GM12878 (cell line): ENCODE measurements at regions not wholly inside any gene's neighbourhood (a gene's known extent, or its start where the extent isn't known, plus 50 kb on each side); places are given as distances from the start of the nearest gene placed in this dataset.

Source experiments
- ATAC-seq: fragments of 200-7000 bp; cut with Tn5 transposase; 3 replicates; pipeline ENCODE4 v1.9.1; 2020; ENCODE audit warnings: mild to moderate bottlenecking, moderate library complexity
- BruUV-seq: library from RNA; stranded (reverse); fragments of 400-500 nt; replicated peaks from 2 replicates; lab custom pipeline; 2021; lab: Mats Ljungman, UMichigan
- CTCF ChIA-PET: fragments of 300-600 bp; sonication (Branson Sonifier 250); formaldehyde crosslinking; extraction: SDS; loops from one replicate; lab custom pipeline; 2021; ENCODE audit warnings: inconsistent platforms; lab: Yijun Ruan, JAX
- POLR2A ChIA-PET: fragments of 350-600 bp; formaldehyde crosslinking; extraction: SDS; loops from one replicate; lab custom pipeline; 2021; ENCODE audit warnings: inconsistent platforms; lab: Charles Lee
- RAD21 ChIA-PET: fragments of 300-600 bp; sonication (Branson Sonifier 250); formaldehyde crosslinking; loops from one replicate; lab custom pipeline; 2023; ENCODE audit warnings: antibody characterized with exemption; ENCODE audit not compliant: unreplicated experiment; lab: Charles Lee
- SMC1A ChIA-PET: fragments of 300-600 bp; sonication (Branson Sonifier 250); formaldehyde crosslinking; loops from one replicate; lab custom pipeline; 2023; ENCODE audit not compliant: unreplicated experiment, uncharacterized antibody; lab: Charles Lee
- DNase-seq: peaks from one replicate; pipeline ENCODE4 v3.0.0-alpha.2; 2011; ENCODE audit warnings: low read depth, low spot score
- FAIRE-seq: peaks from 3 replicates; lab custom pipeline; 2011; peaks lifted over from hg19 to GRCh38; lab: Jason Lieb, UNC
- H2AFZ ChIP-seq: 2 replicates; pipeline ENCODE4 v1.6.0; 2011; ENCODE audit warnings: low read depth, low read length, control low read depth; ENCODE audit not compliant: control insufficient read depth
- H3K27ac ChIP-seq: 2 replicates; pipeline ENCODE4 v1.5.1; 2011; ENCODE audit warnings: control low read depth; ENCODE audit not compliant: control insufficient read depth, insufficient read depth
- H3K27me3 ChIP-seq, 2 experiments: replicated peaks in 1 of 2; 2 replicates each; pipeline versions ENCODE4 v1.6.0 to v1.6.1; 2011; ENCODE audit warnings: low read length in 1 of 2; ENCODE audit not compliant: control insufficient read depth in 2 of 2, insufficient read depth in 2 of 2
- H3K36me3 ChIP-seq, 2 experiments: 2 replicates each; pipeline ENCODE4 v1.5.1; 2011; ENCODE audit warnings: low read length in 1 of 2; ENCODE audit not compliant: control insufficient read depth in 2 of 2, insufficient read depth in 2 of 2
- H3K4me1 ChIP-seq: 2 replicates; pipeline ENCODE4 v1.6.1; 2011; ENCODE audit warnings: mild to moderate bottlenecking, low read length, moderate library complexity, mixed read lengths; ENCODE audit not compliant: control insufficient read depth, insufficient read depth
- H3K4me2 ChIP-seq: 2 replicates; pipeline ENCODE4 v1.6.0; 2011; ENCODE audit warnings: control low read depth; ENCODE audit not compliant: control insufficient read depth, insufficient read depth
- H3K4me3 ChIP-seq: fragments of 200-600 bp; sonication (generic); 2 replicates; pipeline ENCODE4 v1.5.1; 2016
- H3K79me2 ChIP-seq: 2 replicates; pipeline ENCODE4 v1.6.0; 2011; ENCODE audit warnings: low read length; ENCODE audit not compliant: control insufficient read depth, insufficient read depth
- H3K9ac ChIP-seq: 2 replicates; pipeline ENCODE4 v1.8.0; 2011; ENCODE audit warnings: low read length, control low read depth, mixed read lengths; ENCODE audit not compliant: control insufficient read depth, insufficient read depth
- H3K9me3 ChIP-seq: replicated peaks from 3 replicates; pipeline ENCODE4 v1.5.1; 2011; ENCODE audit warnings: mild to moderate bottlenecking, low read length; ENCODE audit not compliant: control insufficient read depth, insufficient read depth
- H4K20me1 ChIP-seq: 2 replicates; pipeline ENCODE4 v1.6.0; 2011; ENCODE audit not compliant: control insufficient read depth, insufficient read depth
- BCL11A ChIP-seq: IDR thresholded peaks from 2 replicates; pipeline ENCODE4 v1.6.1; 2011; ENCODE audit warnings: low read depth, low read length
- CHD2 ChIP-seq: IDR thresholded peaks from 2 replicates; pipeline ENCODE4 v1.6.1; 2011; ENCODE audit warnings: low read depth, low read length, improper control_type of control experiment, borderline replicate concordance
- CHD4 ChIP-seq: fragments of 200-600 bp; sonication (generic); IDR thresholded peaks from 2 replicates; pipeline ENCODE4 v1.6.1; 2016; ENCODE audit warnings: mild to moderate bottlenecking
- EZH2 ChIP-seq: IDR thresholded peaks from 2 replicates; pipeline ENCODE4 v1.6.1; 2012; ENCODE audit warnings: low read depth, mild to moderate bottlenecking, control low read depth, inconsistent platforms, low read length, borderline replicate concordance; ENCODE audit not compliant: control insufficient read depth
- HDAC6 ChIP-seq: fragments of 200-600 bp; sonication (generic); IDR thresholded peaks from one replicate; pipeline ENCODE4 v1.8.0; 2017; ENCODE audit warnings: antibody characterized with exemption; ENCODE audit not compliant: unreplicated experiment
- HDGF ChIP-seq: fragments of 450-650 bp; IDR thresholded peaks from 2 replicates; pipeline ENCODE4 v1.6.1; 2016; ENCODE audit warnings: antibody characterized with exemption
- IKZF1 ChIP-seq: fragments of 450-650 bp; conservative IDR thresholded peaks from 2 replicates; pipeline ENCODE4 v1.6.1; 2017; ENCODE audit warnings: antibody characterized with exemption, mild to moderate bottlenecking
- MYB ChIP-seq: fragments of 150-350 bp; IDR thresholded peaks from 2 replicates; pipeline ENCODE4 v1.6.1; 2014; ENCODE audit warnings: mild to moderate bottlenecking, low read depth, low read length, borderline replicate concordance
- NFYA ChIP-seq: IDR thresholded peaks from 2 replicates; pipeline ENCODE4 v1.6.1; 2011; ENCODE audit warnings: low read depth, mild to moderate bottlenecking, low read length, improper control_type of control experiment, borderline replicate concordance
- SMAD5 ChIP-seq: IDR thresholded peaks from 2 replicates; pipeline ENCODE4 v1.6.1; 2016; ENCODE audit warnings: antibody characterized with exemption, low read depth
- SMC3 ChIP-seq: IDR thresholded peaks from 2 replicates; pipeline ENCODE4 v1.6.1; 2011; ENCODE audit warnings: low read length, improper control_type of control experiment, borderline replicate concordance
- SREBF1 ChIP-seq: IDR thresholded peaks from 2 replicates; pipeline ENCODE4 v1.6.1; 2012; ENCODE audit warnings: mild to moderate bottlenecking, low read length
- TBL1XR1 ChIP-seq: IDR thresholded peaks from 2 replicates; pipeline ENCODE4 v1.6.1; 2012; ENCODE audit warnings: low read depth, low read length, improper control_type of control experiment
- TCF7 ChIP-seq: IDR thresholded peaks from 2 replicates; pipeline ENCODE4 v1.6.1; 2014; ENCODE audit warnings: antibody characterized with exemption, borderline replicate concordance
- ZNF207 ChIP-seq: fragments of 450-650 bp; IDR thresholded peaks from 2 replicates; pipeline ENCODE4 v1.6.1; 2014; ENCODE audit warnings: antibody characterized with exemption, mild to moderate bottlenecking, borderline replicate concordance
- WGBS: methylation state at CpG from one replicate; pipeline ENCODE4 v1.1.6; 2016; ENCODE audit warnings: low lambda C conversion rate; ENCODE audit not compliant: insufficient replicate concordance, insufficient coverage; ENCODE audit errors: missing lambda C conversion rate; 5-methylcytosine and 5-hydroxymethylcytosine counted together
- in situ Hi-C: fragments of 300-500 bp; cut with MboI; formaldehyde crosslinking; loops from 9 replicates; pipeline ENCODE4 v1.14.3; 2018; ENCODE audit warnings: mixed read lengths
- intact Hi-C: fragments of 100-400 bp; cut with micrococcal nuclease; formaldehyde crosslinking; loops from one replicate; pipeline ENCODE4 v1.14.2; 2022; ENCODE audit not compliant: unreplicated experiment
- TF ChIP-seq, protein P1 (sequence below): fragments of 450-650 bp; IDR thresholded peaks from 2 replicates; pipeline ENCODE4 v1.6.1; 2014; ENCODE audit warnings: mild to moderate bottlenecking
- TF ChIP-seq, protein P2 (sequence below): fragments of 450-650 bp; IDR thresholded peaks from 2 replicates; pipeline ENCODE4 v1.6.1; 2017; ENCODE audit warnings: mild to moderate bottlenecking, moderate library complexity
- TF ChIP-seq, protein P3 (sequence below): fragments of 450-650 bp; conservative IDR thresholded peaks from 2 replicates; pipeline ENCODE4 v1.6.1; 2017; ENCODE audit warnings: mild to moderate bottlenecking, moderate library complexity

DNA sequence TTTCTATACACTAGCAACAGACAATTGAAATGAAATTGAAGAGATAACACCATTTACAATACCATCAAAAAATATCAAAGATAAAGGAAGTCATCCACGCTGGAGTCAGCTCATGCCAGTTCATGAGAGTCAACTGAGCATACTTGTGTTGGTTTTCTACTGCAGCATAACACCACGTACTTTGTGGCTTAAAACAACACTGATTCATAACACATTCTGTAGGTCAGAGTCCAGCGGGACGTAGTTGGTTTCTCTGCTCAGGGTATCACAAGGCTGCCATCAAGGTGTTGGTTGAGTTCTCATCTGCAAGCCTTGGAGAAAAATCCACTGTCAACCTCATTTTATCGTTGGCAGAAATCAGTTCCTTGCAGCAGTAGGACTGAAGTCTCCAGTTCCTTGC lies 84.2 kb downstream of the TEX51 start (continued):
- TF ChIP-seq, protein P1, sequence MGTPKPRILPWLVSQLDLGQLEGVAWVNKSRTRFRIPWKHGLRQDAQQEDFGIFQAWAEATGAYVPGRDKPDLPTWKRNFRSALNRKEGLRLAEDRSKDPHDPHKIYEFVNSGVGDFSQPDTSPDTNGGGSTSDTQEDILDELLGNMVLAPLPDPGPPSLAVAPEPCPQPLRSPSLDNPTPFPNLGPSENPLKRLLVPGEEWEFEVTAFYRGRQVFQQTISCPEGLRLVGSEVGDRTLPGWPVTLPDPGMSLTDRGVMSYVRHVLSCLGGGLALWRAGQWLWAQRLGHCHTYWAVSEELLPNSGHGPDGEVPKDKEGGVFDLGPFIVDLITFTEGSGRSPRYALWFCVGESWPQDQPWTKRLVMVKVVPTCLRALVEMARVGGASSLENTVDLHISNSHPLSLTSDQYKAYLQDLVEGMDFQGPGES = no peak

DNA sequence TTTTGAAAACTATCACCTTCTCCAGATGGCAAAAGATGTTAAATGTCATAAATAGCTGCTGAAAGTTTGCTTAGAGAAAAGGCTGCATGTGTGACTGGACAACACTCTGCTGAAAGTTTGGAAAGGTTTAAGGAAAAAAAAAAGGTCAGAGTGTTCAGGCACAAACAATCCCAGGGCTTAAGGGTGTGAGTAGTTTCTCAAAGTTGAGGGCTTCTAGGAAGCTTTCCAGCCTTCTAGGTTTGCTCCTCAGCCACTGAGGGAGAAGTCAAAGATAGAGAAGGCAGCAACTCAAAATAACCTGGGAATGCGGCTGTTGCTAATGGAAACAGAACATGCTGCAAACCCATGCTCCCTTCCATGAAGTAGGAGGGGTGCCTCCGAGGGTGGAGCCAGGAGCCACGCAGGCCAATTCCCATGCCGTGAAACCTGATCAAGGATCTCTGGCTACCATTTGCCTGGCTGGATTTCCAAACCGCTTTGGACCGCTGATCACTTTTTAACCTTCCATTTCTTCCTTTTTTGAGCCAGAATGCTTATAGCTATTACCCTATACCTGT lies 88.0 kb downstream of the TEX51 start:
- 38% methylated on average over 6 of the region's 6 CpGs for WGBS
- no peak overlapping the region for H3K4me3 ChIP-seq
- H3K27ac ChIP-seq = no peak overlapping the region
- FAIRE-seq (no peak), DNase-seq (no peak), ATAC-seq (no peak)
- no peak overlapping the region for H3K9ac ChIP-seq
- no peaks in the 10 kb centered on the region for H3K79me2 ChIP-seq
- H2AFZ ChIP-seq = no peak overlapping the region
- ChIA-PET CTCF (interaction anchor here (0.6 to 1.2 kb wide), 2 partner anchors 9 to 548 kb away, joined by 3 read pairs; no protein-coding TSS in a partner anchor), SMC1A (interaction anchor here (1.0 kb wide), 1 partner anchor 8 kb away, joined by 3 read pairs; no protein-coding TSS in a partner anchor), POLR2A (no interaction called here), RAD21 (no interaction called here)
- in situ Hi-C loops (no loop called here), intact Hi-C loops (no loop called here)
- no peak overlapping the region for H3K4me2 ChIP-seq
- no TSS peak for BruUV-seq
- no peaks in the 10 kb centered on the region for H3K9me3 ChIP-seq
- TF ChIP-seq SMC3 (no peak), IKZF1 (no peak), TBL1XR1 (no peak), CHD4 (no peak), HDAC6 (no peak), SREBF1 (no peak), ZNF207 (no peak), SMAD5 (no peak), TCF7 (no peak), HDGF (no peak), NFYA (no peak), MYB (no peak), BCL11A (no peak), CHD2 (no peak), EZH2 (no peak)
- TF ChIP-seq, protein P2, sequence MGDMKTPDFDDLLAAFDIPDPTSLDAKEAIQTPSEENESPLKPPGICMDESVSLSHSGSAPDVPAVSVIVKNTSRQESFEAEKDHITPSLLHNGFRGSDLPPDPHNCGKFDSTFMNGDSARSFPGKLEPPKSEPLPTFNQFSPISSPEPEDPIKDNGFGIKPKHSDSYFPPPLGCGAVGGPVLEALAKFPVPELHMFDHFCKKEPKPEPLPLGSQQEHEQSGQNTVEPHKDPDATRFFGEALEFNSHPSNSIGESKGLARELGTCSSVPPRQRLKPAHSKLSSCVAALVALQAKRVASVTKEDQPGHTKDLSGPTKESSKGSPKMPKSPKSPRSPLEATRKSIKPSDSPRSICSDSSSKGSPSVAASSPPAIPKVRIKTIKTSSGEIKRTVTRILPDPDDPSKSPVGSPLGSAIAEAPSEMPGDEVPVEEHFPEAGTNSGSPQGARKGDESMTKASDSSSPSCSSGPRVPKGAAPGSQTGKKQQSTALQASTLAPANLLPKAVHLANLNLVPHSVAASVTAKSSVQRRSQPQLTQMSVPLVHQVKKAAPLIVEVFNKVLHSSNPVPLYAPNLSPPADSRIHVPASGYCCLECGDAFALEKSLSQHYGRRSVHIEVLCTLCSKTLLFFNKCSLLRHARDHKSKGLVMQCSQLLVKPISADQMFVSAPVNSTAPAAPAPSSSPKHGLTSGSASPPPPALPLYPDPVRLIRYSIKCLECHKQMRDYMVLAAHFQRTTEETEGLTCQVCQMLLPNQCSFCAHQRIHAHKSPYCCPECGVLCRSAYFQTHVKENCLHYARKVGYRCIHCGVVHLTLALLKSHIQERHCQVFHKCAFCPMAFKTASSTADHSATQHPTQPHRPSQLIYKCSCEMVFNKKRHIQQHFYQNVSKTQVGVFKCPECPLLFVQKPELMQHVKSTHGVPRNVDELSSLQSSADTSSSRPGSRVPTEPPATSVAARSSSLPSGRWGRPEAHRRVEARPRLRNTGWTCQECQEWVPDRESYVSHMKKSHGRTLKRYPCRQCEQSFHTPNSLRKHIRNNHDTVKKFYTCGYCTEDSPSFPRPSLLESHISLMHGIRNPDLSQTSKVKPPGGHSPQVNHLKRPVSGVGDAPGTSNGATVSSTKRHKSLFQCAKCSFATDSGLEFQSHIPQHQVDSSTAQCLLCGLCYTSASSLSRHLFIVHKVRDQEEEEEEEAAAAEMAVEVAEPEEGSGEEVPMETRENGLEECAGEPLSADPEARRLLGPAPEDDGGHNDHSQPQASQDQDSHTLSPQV = no peak
- TF ChIP-seq, protein P3, sequence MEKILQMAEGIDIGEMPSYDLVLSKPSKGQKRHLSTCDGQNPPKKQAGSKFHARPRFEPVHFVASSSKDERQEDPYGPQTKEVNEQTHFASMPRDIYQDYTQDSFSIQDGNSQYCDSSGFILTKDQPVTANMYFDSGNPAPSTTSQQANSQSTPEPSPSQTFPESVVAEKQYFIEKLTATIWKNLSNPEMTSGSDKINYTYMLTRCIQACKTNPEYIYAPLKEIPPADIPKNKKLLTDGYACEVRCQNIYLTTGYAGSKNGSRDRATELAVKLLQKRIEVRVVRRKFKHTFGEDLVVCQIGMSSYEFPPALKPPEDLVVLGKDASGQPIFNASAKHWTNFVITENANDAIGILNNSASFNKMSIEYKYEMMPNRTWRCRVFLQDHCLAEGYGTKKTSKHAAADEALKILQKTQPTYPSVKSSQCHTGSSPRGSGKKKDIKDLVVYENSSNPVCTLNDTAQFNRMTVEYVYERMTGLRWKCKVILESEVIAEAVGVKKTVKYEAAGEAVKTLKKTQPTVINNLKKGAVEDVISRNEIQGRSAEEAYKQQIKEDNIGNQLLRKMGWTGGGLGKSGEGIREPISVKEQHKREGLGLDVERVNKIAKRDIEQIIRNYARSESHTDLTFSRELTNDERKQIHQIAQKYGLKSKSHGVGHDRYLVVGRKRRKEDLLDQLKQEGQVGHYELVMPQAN = no peak
- H4K20me1 ChIP-seq = no peaks in the 10 kb centered on the region
- H3K4me1 ChIP-seq = no peaks in the 10 kb centered on the region
- H3K27me3 ChIP-seq = peaks cover 0 to 2% of the 10 kb centered on the region in 2 experiments; a peak in 2 of 4 replicates
- no peaks in the 10 kb centered on the region for H3K36me3 ChIP-seq
